Endothelial cell of umbilical vein (primary cell): ENCODE measurements at regions not wholly inside any gene's neighbourhood (a gene's known extent, or its start where the extent isn't known, plus 50 kb on each side); places are given as distances from the start of the nearest gene placed in this dataset.
"Not testable (repeated sequence)": the region's sequence is repeated elsewhere in the genome, so short reads cannot be mapped to it uniquely, and the experiment has no call there.

Experiments used
- BruUV-seq: library from RNA; stranded (reverse); fragments of 400-500 nt; replicated peaks from 2 replicates; lab custom pipeline; 2021; lab: Mats Ljungman, UMichigan
- CTCF ChIA-PET: fragments of 300-600, 350-600 bp; sonication (Branson Sonifier 250); formaldehyde crosslinking; loops from one replicate; lab custom pipeline; 2021; ENCODE audit warnings: antibody characterized with exemption, inconsistent platforms; lab: Charles Lee
- POLR2A ChIA-PET: fragments of 300-600, 350-600 bp; sonication (Branson Sonifier 250); formaldehyde crosslinking; loops from one replicate; lab custom pipeline; 2021; ENCODE audit warnings: antibody characterized with exemption, inconsistent platforms; lab: Charles Lee
- DNase-seq: peaks from one replicate; pipeline ENCODE4 v3.0.0-alpha.2; 2011; ENCODE audit warnings: low read depth, low spot score
- FAIRE-seq: peaks from 2 replicates; lab custom pipeline; 2011; peaks lifted over from hg19 to GRCh38; lab: Jason Lieb, UNC
- H2AFZ ChIP-seq: 2 replicates; pipeline ENCODE4 v1.6.0; 2012; ENCODE audit warnings: low read depth, low read length, control low read depth, inconsistent platforms
- H3K27ac ChIP-seq: 2 replicates; pipeline ENCODE4 v1.5.1; 2011; ENCODE audit warnings: low read depth, mild to moderate bottlenecking, control low read depth, low read length, moderate library complexity; ENCODE audit not compliant: insufficient read depth
- H3K27me3 ChIP-seq, 2 experiments: 2 replicates each; pipeline versions ENCODE4 v1.6.0 to v1.6.1; 2011; ENCODE audit warnings: low read length in 2 of 2, mixed read lengths in 1 of 2; ENCODE audit not compliant: control insufficient read depth in 2 of 2, insufficient read depth in 2 of 2
- H3K36me3 ChIP-seq, 2 experiments: 2 replicates in 1 of 2; 3 replicates in 1 of 2; pipeline ENCODE4 v1.5.1; 2011; ENCODE audit warnings: low read length in 2 of 2, mild to moderate bottlenecking in 1 of 2, moderate library complexity in 1 of 2; ENCODE audit not compliant: control insufficient read depth in 2 of 2, insufficient read depth in 2 of 2; ENCODE audit errors: extremely low read depth in 1 of 2
- H3K4me1 ChIP-seq: 3 replicates; pipeline ENCODE4 v1.5.1; 2011; ENCODE audit warnings: mild to moderate bottlenecking, low read length; ENCODE audit not compliant: control insufficient read depth, insufficient read depth; ENCODE audit errors: extremely low read depth
- H3K4me2 ChIP-seq: 2 replicates; pipeline ENCODE4 v1.6.1; 2011; ENCODE audit warnings: low read length, control low read depth, mixed read lengths; ENCODE audit not compliant: insufficient read depth
- H3K4me3 ChIP-seq, 3 experiments: fragments of 200-600 bp in 1 of 3; sonication (generic), shearing (Covaris generic) in 1 of 3; replicated peaks in 1 of 3; 2 replicates each; pipeline ENCODE4 v1.5.1; 2011 to 2016; ENCODE audit warnings: control low read depth in 3 of 3, low read length in 3 of 3, mild to moderate bottlenecking in 2 of 3, inconsistent platforms in 1 of 3, low read depth in 1 of 3, moderate library complexity in 1 of 3; ENCODE audit not compliant: insufficient read depth in 1 of 3
- H3K79me2 ChIP-seq: 2 replicates; pipeline ENCODE4 v1.6.0; 2012; ENCODE audit warnings: low read length, inconsistent platforms; ENCODE audit not compliant: control insufficient read depth, insufficient read depth
- H3K9ac ChIP-seq: replicated peaks from 2 replicates; pipeline ENCODE3; 2011; ENCODE audit warnings: low read length, control low read depth; ENCODE audit not compliant: insufficient read depth; ENCODE audit errors: extremely low read depth
- H3K9me1 ChIP-seq: replicated peaks from 3 replicates; pipeline ENCODE4 v1.6.0; 2011; ENCODE audit warnings: mild to moderate bottlenecking, low read length; ENCODE audit not compliant: control insufficient read depth, insufficient read depth; ENCODE audit errors: extremely low read depth
- H3K9me3 ChIP-seq: replicated peaks from 2 replicates; pipeline ENCODE4 v1.5.1; 2012; ENCODE audit warnings: low read length, inconsistent platforms; ENCODE audit not compliant: control insufficient read depth, insufficient read depth
- H4K20me1 ChIP-seq: replicated peaks from 2 replicates; pipeline ENCODE3; 2011; ENCODE audit warnings: mild to moderate bottlenecking, low read length; ENCODE audit not compliant: control insufficient read depth, insufficient read depth; ENCODE audit errors: extremely low read depth
- CTCF ChIP-seq, 2 donors: IDR thresholded peaks; 1 replicate in 1 of 2; 2 replicates in 1 of 2; pipeline ENCODE4 v1.5.1; 2011; ENCODE audit warnings: low read length in 2 of 2, mild to moderate bottlenecking in 2 of 2, moderate library complexity in 2 of 2, control low read depth in 1 of 2, inconsistent platforms in 1 of 2, low read depth in 1 of 2; ENCODE audit not compliant: insufficient read depth in 1 of 2; ENCODE audit errors: extremely low read depth in 1 of 2
- EZH2 ChIP-seq: IDR thresholded peaks from 2 replicates; pipeline ENCODE4 v1.6.1; 2012; ENCODE audit warnings: borderline replicate concordance, low read depth, mild to moderate bottlenecking, moderate library complexity, low read length, inconsistent platforms; ENCODE audit not compliant: severe bottlenecking
- FOS ChIP-seq: IDR thresholded peaks from 2 replicates; pipeline ENCODE4 v1.6.1; 2011; ENCODE audit warnings: mild to moderate bottlenecking, low read length, moderate library complexity, borderline replicate concordance; ENCODE audit not compliant: insufficient read depth
- GATA2 ChIP-seq: IDR thresholded peaks from 2 replicates; pipeline ENCODE4 v1.7.0; 2011; ENCODE audit warnings: low read depth, mild to moderate bottlenecking, moderate library complexity, mixed read lengths, low read length; ENCODE audit not compliant: insufficient read length, insufficient read depth
- JUN ChIP-seq: IDR thresholded peaks from 2 replicates; pipeline ENCODE4 v1.6.1; 2011; ENCODE audit warnings: borderline replicate concordance, low read depth; ENCODE audit not compliant: insufficient read length, insufficient read depth
- MAX ChIP-seq: IDR thresholded peaks from 2 replicates; pipeline ENCODE4 v1.6.1; 2011; ENCODE audit not compliant: insufficient read depth, insufficient read length
- MYC ChIP-seq: IDR thresholded peaks from one replicate; pipeline ENCODE4 v1.6.1; 2011; ENCODE audit warnings: mild to moderate bottlenecking, low read depth, low read length
- POLR2A ChIP-seq: IDR thresholded peaks from 2 replicates; pipeline ENCODE4 v1.6.1; 2012; ENCODE audit warnings: low read depth, mild to moderate bottlenecking, control low read depth, low read length
- POLR2AphosphoS5 ChIP-seq: IDR thresholded peaks from 2 replicates; pipeline ENCODE4 v1.6.1; 2012; ENCODE audit warnings: low read depth, mild to moderate bottlenecking, control low read depth, low read length, moderate library complexity; ENCODE audit not compliant: insufficient read depth
- dilution Hi-C: fragments of 300-500 bp; cut with MboI; formaldehyde crosslinking; loops from one replicate; pipeline ENCODE4 v1.15.0; 2019; ENCODE audit warnings: low sequenced_read_pairs; ENCODE audit not compliant: extremely low pct_ligation_motif_present
- intact Hi-C: fragments of 100-400 bp; cut with micrococcal nuclease; formaldehyde crosslinking; loops from one replicate; pipeline ENCODE4 v1.10.0; 2022

- H3K79me2 ChIP-seq = no peaks in the 10 kb centered on the region
- ChIA-PET CTCF (no interaction called here), POLR2A (no interaction called here)
- no peaks in the 10 kb centered on the region for H3K9me3 ChIP-seq
- peaks cover 9% of the 10 kb centered on the region for H3K4me1 ChIP-seq
- no peak overlapping the region for H3K27ac ChIP-seq
- TF ChIP-seq CTCF (IDR thresholded peaks at IDR 0.05; ENCODE audit: extremely low read depth in 1 of 2, insufficient read depth in 1 of 2, low read depth in 1 of 2, low read length in 2 of 2) (no peak), FOS (no peak), MAX (no peak), POLR2A (no peak), EZH2 (no peak), MYC (no peak), JUN (no peak), POLR2AphosphoS5 (no peak), GATA2 (no peak)
- H3K36me3 ChIP-seq = no peaks in the 10 kb centered on the region
- intact Hi-C loops (no loop called here), dilution Hi-C loops (no loop called here)
- FAIRE-seq (no peak), DNase-seq (no peak)
- no peaks in the 10 kb centered on the region for H4K20me1 ChIP-seq
- BruUV-seq = no TSS peak
- no peak overlapping the region for H3K4me2 ChIP-seq
- H3K27me3 ChIP-seq = peaks cover 11 to 15% of the 10 kb centered on the region in 2 experiments
- H3K9me1 ChIP-seq = no peaks in the 10 kb centered on the region
- H3K9ac ChIP-seq = no peak overlapping the region
- H2AFZ ChIP-seq = no peak overlapping the region
- no peak overlapping the region for H3K4me3 ChIP-seq
These were observed 115.5 kb downstream of the PPIAL4G start for GRCh38 chr1:148367596-148367995.

- H3K4me3 ChIP-seq, H2AFZ ChIP-seq, H3K4me2 ChIP-seq, H4K20me1 ChIP-seq, BruUV-seq, H3K27ac ChIP-seq, dilution Hi-C loops, H3K9me1 ChIP-seq, FAIRE-seq, H3K4me1 ChIP-seq, intact Hi-C loops, H3K9me3 ChIP-seq, H3K36me3 ChIP-seq, POLR2A ChIA-PET, H3K79me2 ChIP-seq, DNase-seq, H3K9ac ChIP-seq: not testable (repeated sequence)
- peaks cover 22 to 27% of the 10 kb centered on the region in 2 experiments for H3K27me3 ChIP-seq
- CTCF ChIA-PET = interaction anchor here (0.8 kb wide), 1 partner anchor 15 kb away, joined by 3 read pairs; no protein-coding TSS in a partner anchor
These were observed 116.9 kb downstream of the PPIAL4G start for GRCh38 chr1:148366136-148366753.

- dilution Hi-C loops, BruUV-seq, H3K9me3 ChIP-seq, H3K36me3 ChIP-seq, H3K9me1 ChIP-seq, H2AFZ ChIP-seq, H3K4me2 ChIP-seq, CTCF ChIA-PET, H3K9ac ChIP-seq, DNase-seq, H3K4me1 ChIP-seq, intact Hi-C loops, H3K27ac ChIP-seq, POLR2A ChIA-PET, H3K79me2 ChIP-seq, H4K20me1 ChIP-seq, H3K4me3 ChIP-seq, FAIRE-seq: not testable (repeated sequence)
- H3K27me3 ChIP-seq = peaks cover 25 to 31% of the 10 kb centered on the region in 2 experiments
These were observed 118.0 kb downstream of the PPIAL4G start for GRCh38 chr1:148365151-148365550.
